ENCODE measurements at regions not wholly inside any gene's neighbourhood (a gene's known extent, or its start where the extent isn't known, plus 50 kb on each side); places are given as distances from the start of the nearest gene placed in this dataset.

- Histone ChIP-seq H3K4me2 (ENCODE audit: low read length) (no peak overlapping the region), H4K12ac (ENCODE audit: low read depth, low read length) (no peak overlapping the region), H2BK12ac (ENCODE audit: low read length) (no peak overlapping the region), H3K79me2 (ENCODE audit: control insufficient read depth, insufficient read depth, low read length, poor library complexity) (no peaks in the 10 kb centered on the region), H4K91ac (ENCODE audit: low read depth, low read length) (no peak overlapping the region), H3K18ac (ENCODE audit: low read length) (no peak overlapping the region), H4K8ac (ENCODE audit: low read depth, low read length) (no peak overlapping the region), H3K4ac (ENCODE audit: low read depth, low read length) (no peak overlapping the region), H2BK5ac (ENCODE audit: low read depth, low read length, poor library complexity) (no peak overlapping the region), H3K36me3 (ENCODE audit: control insufficient read depth in 1 of 2, insufficient read depth in 2 of 2, low read length in 2 of 2) (no peaks in the 10 kb centered on the region), H2BK120ac (ENCODE audit: insufficient read depth, low read length, poor library complexity) (no peak overlapping the region), H3K27ac (ENCODE audit: low read depth, low read length) (no peak overlapping the region), H3K27me3 (ENCODE audit: insufficient read depth, low read length) (no peaks in the 10 kb centered on the region), H3K23ac (ENCODE audit: low read length) (no peak overlapping the region), H2AK5ac (ENCODE audit: low read length) (no peak overlapping the region), H3K9me3 (ENCODE audit: insufficient read depth, low read depth, low read length) (no peaks in the 10 kb centered on the region), H3K4me1 (ENCODE audit: control insufficient read depth in 1 of 2, insufficient read depth in 2 of 2, low read length in 2 of 2) (no peaks in the 10 kb centered on the region), H3K14ac (ENCODE audit: low read length) (no peak overlapping the region), H3K4me3 (ENCODE audit: low read depth, low read length) (no peak overlapping the region), H3K9ac (ENCODE audit: low read length) (no peak overlapping the region), H2AFZ (ENCODE audit: insufficient read depth, low read length, poor library complexity) (no peak overlapping the region), H3K79me1 (ENCODE audit: low read length) (no peaks in the 10 kb centered on the region)
- WGBS (ENCODE audit: extremely low coverage, insufficient coverage, insufficient read length) = no CpG with 5 or more reads among the region's 3 CpGs
- DNase-seq = no peak
These were observed 786.5 kb downstream of the LRRIQ3 start for GRCh38 chr1:73411479-73411878.

DNA sequence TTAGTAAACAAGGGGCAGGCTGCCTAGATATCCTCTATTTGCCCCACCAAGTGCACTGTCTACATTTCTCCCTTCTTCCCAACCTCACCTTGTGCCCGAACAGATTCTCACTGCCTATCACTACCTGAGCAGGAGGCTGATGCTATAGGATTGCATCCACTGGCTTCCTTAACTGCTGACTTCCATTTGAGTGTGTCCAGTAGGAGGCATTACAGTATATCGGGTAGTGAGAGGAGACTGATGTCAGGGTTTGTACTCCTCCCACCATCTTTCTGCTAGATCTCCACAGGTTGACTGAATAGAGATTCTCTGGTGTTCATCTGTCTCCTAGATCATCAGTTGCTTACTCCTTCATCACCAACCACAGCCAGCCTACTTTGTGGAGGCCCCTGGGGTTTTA is 796.3 kb downstream of the LRRIQ3 start:
- Histone ChIP-seq H3K27me3 (ENCODE audit: insufficient read depth, low read length) (no peaks in the 10 kb centered on the region), H3K36me3 (ENCODE audit: control insufficient read depth in 1 of 2, insufficient read depth in 2 of 2, low read length in 2 of 2) (no peaks in the 10 kb centered on the region), H3K4me3 (ENCODE audit: low read depth, low read length) (no peak overlapping the region), H3K9ac (ENCODE audit: low read length) (no peak overlapping the region), H3K4ac (ENCODE audit: low read depth, low read length) (no peak overlapping the region), H3K23ac (ENCODE audit: low read length) (no peak overlapping the region), H3K79me1 (ENCODE audit: low read length) (no peaks in the 10 kb centered on the region), H4K12ac (ENCODE audit: low read depth, low read length) (no peak overlapping the region), H2AFZ (ENCODE audit: insufficient read depth, low read length, poor library complexity) (no peak overlapping the region), H4K91ac (ENCODE audit: low read depth, low read length) (no peak overlapping the region), H3K79me2 (ENCODE audit: control insufficient read depth, insufficient read depth, low read length, poor library complexity) (no peaks in the 10 kb centered on the region), H2BK120ac (ENCODE audit: insufficient read depth, low read length, poor library complexity) (no peak overlapping the region), H4K8ac (ENCODE audit: low read depth, low read length) (no peak overlapping the region), H2AK5ac (ENCODE audit: low read length) (no peak overlapping the region), H2BK5ac (ENCODE audit: low read depth, low read length, poor library complexity) (no peak overlapping the region), H2BK12ac (ENCODE audit: low read length) (no peak overlapping the region), H3K4me1 (ENCODE audit: control insufficient read depth in 1 of 2, insufficient read depth in 2 of 2, low read length in 2 of 2) (no peaks in the 10 kb centered on the region), H3K4me2 (ENCODE audit: low read length) (no peak overlapping the region), H3K14ac (ENCODE audit: low read length) (no peak overlapping the region), H3K27ac (ENCODE audit: low read depth, low read length) (no peak overlapping the region), H3K9me3 (ENCODE audit: insufficient read depth, low read depth, low read length) (no peaks in the 10 kb centered on the region), H3K18ac (ENCODE audit: low read length) (no peak overlapping the region)
- DNase-seq = no peak
- no CpG with 5 or more reads among the region's 2 CpGs for WGBS (ENCODE audit: extremely low coverage, insufficient coverage, insufficient read length)

DNA sequence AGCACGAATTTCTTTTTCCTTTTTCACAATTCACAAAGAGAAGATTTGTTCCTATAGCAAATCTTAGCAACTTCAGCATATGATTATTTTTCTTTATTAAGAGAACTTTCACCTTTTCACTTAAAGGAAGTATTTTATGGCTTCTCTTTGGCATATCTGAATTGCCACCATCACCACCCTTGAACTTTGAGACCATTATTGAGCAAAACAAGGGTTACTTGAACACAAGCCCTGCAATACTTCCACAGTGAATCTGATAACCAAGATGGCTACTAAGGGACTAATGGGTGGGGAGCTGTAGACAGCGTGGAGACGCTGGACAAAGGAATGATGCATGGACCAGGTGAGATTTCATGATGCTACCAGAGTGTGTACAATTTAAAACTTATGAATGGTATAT is 815.0 kb downstream of the LRRIQ3 start:
- Histone ChIP-seq H4K12ac (ENCODE audit: low read depth, low read length) (no peak overlapping the region), H4K8ac (ENCODE audit: low read depth, low read length) (no peak overlapping the region), H3K9me3 (ENCODE audit: insufficient read depth, low read depth, low read length) (no peaks in the 10 kb centered on the region), H3K4me2 (ENCODE audit: low read length) (no peak overlapping the region), H3K4me1 (ENCODE audit: control insufficient read depth in 1 of 2, insufficient read depth in 2 of 2, low read length in 2 of 2) (no peaks in the 10 kb centered on the region), H3K4ac (ENCODE audit: low read depth, low read length) (no peak overlapping the region), H3K4me3 (ENCODE audit: low read depth, low read length) (no peak overlapping the region), H2AFZ (ENCODE audit: insufficient read depth, low read length, poor library complexity) (no peak overlapping the region), H2BK120ac (ENCODE audit: insufficient read depth, low read length, poor library complexity) (no peak overlapping the region), H2AK5ac (ENCODE audit: low read length) (no peak overlapping the region), H3K36me3 (ENCODE audit: control insufficient read depth in 1 of 2, insufficient read depth in 2 of 2, low read length in 2 of 2) (no peaks in the 10 kb centered on the region), H3K79me1 (ENCODE audit: low read length) (no peaks in the 10 kb centered on the region), H3K79me2 (ENCODE audit: control insufficient read depth, insufficient read depth, low read length, poor library complexity) (no peaks in the 10 kb centered on the region), H3K27ac (ENCODE audit: low read depth, low read length) (no peak overlapping the region), H3K23ac (ENCODE audit: low read length) (no peak overlapping the region), H2BK12ac (ENCODE audit: low read length) (no peak overlapping the region), H3K9ac (ENCODE audit: low read length) (no peak overlapping the region), H3K18ac (ENCODE audit: low read length) (no peak overlapping the region), H3K14ac (ENCODE audit: low read length) (no peak overlapping the region), H3K27me3 (ENCODE audit: insufficient read depth, low read length) (no peaks in the 10 kb centered on the region), H4K91ac (ENCODE audit: low read depth, low read length) (no peak overlapping the region), H2BK5ac (ENCODE audit: low read depth, low read length, poor library complexity) (no peak overlapping the region)
- WGBS (ENCODE audit: extremely low coverage, insufficient coverage, insufficient read length) = no CpG with 5 or more reads among the region's 3 CpGs
- no peak for DNase-seq

GRCh38 chr1:73366734-73367413 is 831.1 kb downstream of the LRRIQ3 start:
- no peaks in the 10 kb centered on the region for H3K27me3 ChIP-seq (ENCODE audit: insufficient read depth, low read length)
- no peak overlapping the region for H2BK120ac ChIP-seq (ENCODE audit: insufficient read depth, low read length, poor library complexity)
- H4K91ac ChIP-seq (ENCODE audit: low read depth, low read length) = no peak overlapping the region
- H3K14ac ChIP-seq (ENCODE audit: low read length) = no peak overlapping the region
- no peak overlapping the region for H3K23ac ChIP-seq (ENCODE audit: low read length)
- no peak overlapping the region for H4K12ac ChIP-seq (ENCODE audit: low read depth, low read length)
- H3K18ac ChIP-seq (ENCODE audit: low read length) = no peak overlapping the region
- no CpG with 5 or more reads among the region's 5 CpGs for WGBS (ENCODE audit: extremely low coverage, insufficient coverage, insufficient read length)
- H2BK12ac ChIP-seq (ENCODE audit: low read length) = no peak overlapping the region
- no peak overlapping the region for H4K8ac ChIP-seq (ENCODE audit: low read depth, low read length)
- no peak overlapping the region for H3K27ac ChIP-seq (ENCODE audit: low read depth, low read length)
- H2AK5ac ChIP-seq (ENCODE audit: low read length) = no peak overlapping the region
- no peaks in the 10 kb centered on the region for H3K79me1 ChIP-seq (ENCODE audit: low read length)
- no peaks in the 10 kb centered on the region for H3K79me2 ChIP-seq (ENCODE audit: control insufficient read depth, insufficient read depth, low read length, poor library complexity)
- H3K4me1 ChIP-seq (ENCODE audit: control insufficient read depth in 1 of 2, insufficient read depth in 2 of 2, low read length in 2 of 2) = no peaks in the 10 kb centered on the region
- no peaks in the 10 kb centered on the region for H3K9me3 ChIP-seq (ENCODE audit: insufficient read depth, low read depth, low read length)
- no peaks in the 10 kb centered on the region for H3K36me3 ChIP-seq (ENCODE audit: control insufficient read depth in 1 of 2, insufficient read depth in 2 of 2, low read length in 2 of 2)
- H3K9ac ChIP-seq (ENCODE audit: low read length) = no peak overlapping the region
- DNase-seq = no peak
- H2AFZ ChIP-seq (ENCODE audit: insufficient read depth, low read length, poor library complexity) = no peak overlapping the region
- H3K4me2 ChIP-seq (ENCODE audit: low read length) = no peak overlapping the region
- no peak overlapping the region for H2BK5ac ChIP-seq (ENCODE audit: low read depth, low read length, poor library complexity)
- no peak overlapping the region for H3K4ac ChIP-seq (ENCODE audit: low read depth, low read length)
- H3K4me3 ChIP-seq (ENCODE audit: low read depth, low read length) = no peak overlapping the region
